ENCODE measurements at regions not wholly inside any gene's neighbourhood (a gene's known extent, or its start where the extent isn't known, plus 50 kb on each side); places are given as distances from the start of the nearest gene placed in this dataset.

DNA sequence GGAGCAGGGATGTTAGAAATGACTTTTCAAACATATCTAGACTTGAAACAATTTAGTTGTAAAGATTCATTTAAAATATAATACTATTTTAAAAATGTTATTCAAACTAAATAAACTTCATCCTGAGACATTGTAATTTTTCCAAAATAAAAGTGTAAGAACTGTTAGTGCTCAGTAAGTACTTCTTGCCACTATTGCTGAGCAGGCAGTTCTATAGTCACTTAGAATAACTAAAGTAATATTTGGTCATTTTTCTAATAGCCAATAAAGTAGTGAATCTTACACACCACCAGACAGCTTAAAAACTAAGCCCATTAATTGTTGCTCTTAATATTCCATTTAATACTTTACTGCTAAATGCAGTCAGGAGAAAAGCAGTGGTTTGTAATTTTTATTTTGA is 1120.0 kb upstream of the CDH10 start:
- no peaks in the 10 kb centered on the region for H3K27me3 ChIP-seq
- ATAC-seq: no peak
- H3K4me1 ChIP-seq: no peaks in the 10 kb centered on the region
- intact Hi-C loops (cut with DNase I): no loop called here
- DNase-seq: no peak
- no peak for TF ChIP-seq CTCF (IDR thresholded peaks at IDR 0.05)
- no peaks in the 10 kb centered on the region for H3K36me3 ChIP-seq
- no peak overlapping the region for H3K4me3 ChIP-seq
- H3K27ac ChIP-seq: no peak overlapping the region
- peaks cover 0 to 15% (median 0%) of the 10 kb centered on the region in 11 donors for H3K9me3 ChIP-seq

GRCh38 chr5:25763781-25764180 is 1119.0 kb upstream of the CDH10 start:
- TF ChIP-seq CTCF (IDR thresholded peaks at IDR 0.05): no peak
- ATAC-seq: no peak
- no peaks in the 10 kb centered on the region for H3K36me3 ChIP-seq
- H3K4me3 ChIP-seq: no peak overlapping the region
- no peak for DNase-seq
- no peaks in the 10 kb centered on the region for H3K4me1 ChIP-seq
- 52 to 65% methylated on average over 3 of the region's 3 CpGs for WGBS, 2 donors
- no peaks in the 10 kb centered on the region for H3K27me3 ChIP-seq
- intact Hi-C loops (cut with DNase I): no loop called here
- no peak overlapping the region for H3K27ac ChIP-seq
- H3K9me3 ChIP-seq: peaks cover 0 to 16% (median 0%) of the 10 kb centered on the region in 11 donors

- ATAC-seq (no peak), DNase-seq (no peak)
- no peaks in the 10 kb centered on the region for H3K4me1 ChIP-seq
- H3K36me3 ChIP-seq: no peaks in the 10 kb centered on the region
- H3K27me3 ChIP-seq: no peaks in the 10 kb centered on the region
- no peak for TF ChIP-seq CTCF (IDR thresholded peaks at IDR 0.05)
- no peak overlapping the region for H3K4me3 ChIP-seq
- peaks cover 0 to 60% (median 0%) of the 10 kb centered on the region in 11 donors for H3K9me3 ChIP-seq
- no peak overlapping the region for H3K27ac ChIP-seq
- intact Hi-C loops (cut with DNase I): no loop called here
- WGBS, 2 donors: 30% methylated on average over 3 of the region's 3 CpGs
Observed at GRCh38 chr5:25754895-25755294, 1110.1 kb upstream of the CDH10 start.

- no peak for ATAC-seq
- intact Hi-C loops (cut with DNase I): loop anchor here in 1 of 10 donors (5.0 kb wide), 1 partner anchor 947 kb away; no protein-coding TSS in a partner anchor
- DNase-seq: no peak
- Histone ChIP-seq H3K4me3 (no peak overlapping the region), H3K9me3 (peaks cover 0 to 15% (median 0%) of the 10 kb centered on the region in 11 donors), H3K4me1 (no peaks in the 10 kb centered on the region), H3K36me3 (no peaks in the 10 kb centered on the region), H3K27ac (no peak overlapping the region), H3K27me3 (no peaks in the 10 kb centered on the region)
- WGBS, 2 donors: 52 to 61% methylated on average over 4 of the region's 4 CpGs
- no peak for TF ChIP-seq CTCF (IDR thresholded peaks at IDR 0.05)
Observed at GRCh38 chr5:25744908-25745307, 1100.1 kb upstream of the CDH10 start.

DNA sequence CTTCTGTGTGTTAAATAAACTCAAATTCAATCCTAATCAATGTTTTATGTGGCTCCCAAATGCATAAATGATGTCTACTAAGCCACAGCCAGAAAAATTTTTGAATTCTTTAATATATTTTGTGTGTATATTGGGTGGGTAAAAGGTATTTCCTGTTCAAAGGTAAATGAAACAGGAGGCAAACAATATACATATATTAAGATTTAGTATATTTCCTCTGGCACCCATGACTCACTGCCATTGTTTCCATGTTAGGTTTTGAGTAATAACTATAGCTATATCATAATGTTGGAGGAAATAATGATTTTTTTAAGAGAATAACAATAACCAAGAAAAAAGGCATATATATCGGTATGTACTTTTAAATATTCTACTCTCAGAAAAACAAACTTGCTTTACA is 1071.9 kb upstream of the CDH10 start:
- DNase-seq (no peak), ATAC-seq (no peak)
- 89 to 91% methylated on average over 1 of the region's 1 CpG for WGBS, 2 donors
- Histone ChIP-seq H3K4me3 (no peak overlapping the region), H3K27ac (no peak overlapping the region), H3K27me3 (no peaks in the 10 kb centered on the region), H3K4me1 (no peaks in the 10 kb centered on the region), H3K36me3 (no peaks in the 10 kb centered on the region), H3K9me3 (no peaks in the 10 kb centered on the region)
- intact Hi-C loops (cut with DNase I): no loop called here
- TF ChIP-seq CTCF (IDR thresholded peaks at IDR 0.05): no peak

All from heart right ventricle (tissue), 16 donors.